Neutrophil (primary cell): ENCODE measurements at regions not wholly inside any gene's neighbourhood (a gene's known extent, or its start where the extent isn't known, plus 50 kb on each side); places are given as distances from the start of the nearest gene placed in this dataset.

Source experiments
- H3K27ac ChIP-seq: fragments of 200-600 bp; sonication (generic); 2 replicates; pipeline ENCODE4 v1.5.1; 2016; ENCODE audit warnings: mild to moderate bottlenecking, moderate library complexity
- H3K27me3 ChIP-seq: fragments of 200-600 bp; sonication (generic); 2 replicates; pipeline ENCODE4 v1.6.0; 2016; ENCODE audit warnings: mild to moderate bottlenecking
- H3K36me3 ChIP-seq: fragments of 200-600 bp; sonication (generic); 2 replicates; pipeline ENCODE4 v1.5.1; 2017
- H3K4me1 ChIP-seq, 2 experiments: fragments of 200-600 bp in 1 of 2; sonication (generic) in 1 of 2; 1 replicate in 1 of 2; 2 replicates in 1 of 2; pipeline versions ENCODE4 v1.5.1 to v1.6.1; 2013 to 2016; ENCODE audit warnings: low read depth in 1 of 2, low read length in 1 of 2, mild to moderate bottlenecking in 1 of 2, moderate library complexity in 1 of 2; ENCODE audit not compliant: control insufficient read depth in 1 of 2, insufficient read depth in 1 of 2
- H3K4me3 ChIP-seq, 2 experiments: fragments of 200-600 bp in 1 of 2; sonication (generic) in 1 of 2; 1 replicate in 1 of 2; 2 replicates in 1 of 2; pipeline ENCODE4 v1.5.1; 2013 to 2016; ENCODE audit warnings: low read depth in 1 of 2, low read length in 1 of 2, mild to moderate bottlenecking in 1 of 2, moderate library complexity in 1 of 2
- H3K9me3 ChIP-seq: fragments of 200-600 bp; sonication (generic); 2 replicates; pipeline ENCODE4 v1.5.1; 2016
- CTCF ChIP-seq: fragments of 200-600 bp; sonication (generic); IDR thresholded peaks from 2 replicates; pipeline ENCODE4 v1.5.1; 2016; ENCODE audit warnings: antibody characterized with exemption

GRCh38 chr2:2550856-2551255 lies 219.8 kb upstream of the MYT1L start:
- Histone ChIP-seq H3K4me3 (no peak overlapping the region), H3K9me3 (no peaks in the 10 kb centered on the region), H3K4me1 (no peaks in the 10 kb centered on the region), H3K27ac (no peak overlapping the region), H3K36me3 (no peaks in the 10 kb centered on the region), H3K27me3 (no peaks in the 10 kb centered on the region)
- TF ChIP-seq CTCF: no peak

- no peak overlapping the region for H3K4me3 ChIP-seq
- no peak for TF ChIP-seq CTCF
- no peaks in the 10 kb centered on the region for H3K27me3 ChIP-seq
- H3K4me1 ChIP-seq: no peaks in the 10 kb centered on the region
- no peaks in the 10 kb centered on the region for H3K36me3 ChIP-seq
- no peaks in the 10 kb centered on the region for H3K9me3 ChIP-seq
- no peak overlapping the region for H3K27ac ChIP-seq
These were observed 216.8 kb upstream of the MYT1L start for GRCh38 chr2:2547911-2548310.

GRCh38 chr2:2547451-2547850 lies 216.4 kb upstream of the MYT1L start:
- TF ChIP-seq CTCF: no peak
- H3K4me1 ChIP-seq: no peaks in the 10 kb centered on the region
- no peaks in the 10 kb centered on the region for H3K27me3 ChIP-seq
- H3K36me3 ChIP-seq: no peaks in the 10 kb centered on the region
- no peak overlapping the region for H3K4me3 ChIP-seq
- H3K27ac ChIP-seq: no peak overlapping the region
- H3K9me3 ChIP-seq: no peaks in the 10 kb centered on the region

GRCh38 chr2:2546046-2546445 lies 215.0 kb upstream of the MYT1L start:
- no peaks in the 10 kb centered on the region for H3K36me3 ChIP-seq
- H3K27ac ChIP-seq: no peak overlapping the region
- no peak for TF ChIP-seq CTCF
- H3K9me3 ChIP-seq: no peaks in the 10 kb centered on the region
- H3K4me1 ChIP-seq: no peaks in the 10 kb centered on the region
- H3K27me3 ChIP-seq: no peaks in the 10 kb centered on the region
- no peak overlapping the region for H3K4me3 ChIP-seq

GRCh38 chr2:2542966-2543611 lies 212.0 kb upstream of the MYT1L start:
- no peak for TF ChIP-seq CTCF
- no peaks in the 10 kb centered on the region for H3K9me3 ChIP-seq
- H3K4me1 ChIP-seq: no peaks in the 10 kb centered on the region

GRCh38 chr2:2542316-2542715 lies 211.2 kb upstream of the MYT1L start:
- no peak for TF ChIP-seq CTCF
- no peak overlapping the region for H3K4me3 ChIP-seq
- H3K9me3 ChIP-seq: no peaks in the 10 kb centered on the region

More at GRCh38 chr2:2542966-2543611, 212.0 kb upstream of the MYT1L start:
- Histone ChIP-seq H3K27ac (no peak overlapping the region), H3K27me3 (no peaks in the 10 kb centered on the region), H3K4me3 (no peak overlapping the region), H3K36me3 (no peaks in the 10 kb centered on the region)

More at GRCh38 chr2:2542316-2542715, 211.2 kb upstream of the MYT1L start:
- no peaks in the 10 kb centered on the region for H3K27me3 ChIP-seq
- H3K36me3 ChIP-seq: no peaks in the 10 kb centered on the region
- H3K27ac ChIP-seq: no peak overlapping the region
- H3K4me1 ChIP-seq: no peaks in the 10 kb centered on the region
